Epithelial cell of esophagus (primary cell): ENCODE measurements at regions not wholly inside any gene's neighbourhood (a gene's known extent, or its start where the extent isn't known, plus 50 kb on each side); places are given as distances from the start of the nearest gene placed in this dataset.
A peak's percentile ranks its signal among the peaks of the same experiment; 100 is the strongest.

Experiments
- DNase-seq: peaks from one replicate; pipeline ENCODE4 v3.0.0; 2010; ENCODE audit warnings: low read depth
- H3K4me3 ChIP-seq: 2 replicates; pipeline ENCODE4 v1.5.1; 2011; ENCODE audit warnings: mild to moderate bottlenecking, low read length, control low read depth
- CTCF ChIP-seq: IDR thresholded peaks from 2 replicates; pipeline ENCODE4 v1.5.1; 2011; ENCODE audit warnings: low read depth, mild to moderate bottlenecking, low read length, control low read depth, inconsistent platforms; ENCODE audit not compliant: insufficient read depth; ENCODE audit errors: missing control alignments

GRCh38 chr4:65126200-65126599 is 544.1 kb downstream of the EPHA5 start:
- no peak for TF ChIP-seq CTCF
- no peak for DNase-seq
- no peak overlapping the region for H3K4me3 ChIP-seq

- no peak for DNase-seq
- no peak for TF ChIP-seq CTCF
- no peak overlapping the region for H3K4me3 ChIP-seq
Measured at GRCh38 chr4:65120287-65120686, 550.0 kb downstream of the EPHA5 start.

GRCh38 chr4:65102419-65102818 is 567.9 kb downstream of the EPHA5 start:
- no peak overlapping the region for H3K4me3 ChIP-seq
- TF ChIP-seq CTCF = no peak
- no peak for DNase-seq

- no peak for DNase-seq
- TF ChIP-seq CTCF = no peak
- H3K4me3 ChIP-seq = no peak overlapping the region
Measured at GRCh38 chr4:65096630-65097029, 573.7 kb downstream of the EPHA5 start.

GRCh38 chr4:65089666-65090065 is 580.6 kb downstream of the EPHA5 start:
- TF ChIP-seq CTCF = peak; percentile 39
- H3K4me3 ChIP-seq = no peak overlapping the region
- peak; percentile 32 for DNase-seq

- DNase-seq = peak; percentile 5
- H3K4me3 ChIP-seq = no peak overlapping the region
- TF ChIP-seq CTCF = no peak
Measured at GRCh38 chr4:65083076-65083475, 587.2 kb downstream of the EPHA5 start.

GRCh38 chr4:65071564-65071963 is 598.7 kb downstream of the EPHA5 start:
- H3K4me3 ChIP-seq = no peak overlapping the region
- TF ChIP-seq CTCF = no peak
- peak; percentile 52 for DNase-seq
